HPDE6-E6E7 (cell line): ENCODE measurements at regions not wholly inside any gene's neighbourhood (a gene's known extent, or its start where the extent isn't known, plus 50 kb on each side); places are given as distances from the start of the nearest gene placed in this dataset.
A peak's percentile ranks its signal among the peaks of the same experiment; 100 is the strongest.

Experiments
- DNase-seq: peaks from one replicate; pipeline ENCODE4 v3.0.0; 2011; ENCODE audit warnings: missing footprints; ENCODE audit errors: extremely low spot score

GRCh38 chr1:30061292-30062220 is 661.8 kb downstream of the MATN1 start:
- DNase-seq = no peak

GRCh38 chr1:30060738-30061137 is 662.6 kb downstream of the MATN1 start:
- DNase-seq = no peak

GRCh38 chr1:30058970-30059369 is 664.4 kb downstream of the MATN1 start:
- peak; percentile 53 for DNase-seq

- no peak for DNase-seq
These were observed 669.3 kb downstream of the MATN1 start for GRCh38 chr1:30054126-30054525.

- DNase-seq = no peak
These were observed 671.2 kb downstream of the MATN1 start for GRCh38 chr1:30052178-30052577.

- DNase-seq = no peak
These were observed 671.6 kb downstream of the MATN1 start for GRCh38 chr1:30051777-30052176.

GRCh38 chr1:30049748-30050296 is 673.6 kb downstream of the MATN1 start:
- DNase-seq = no peak

GRCh38 chr1:30048905-30049304 is 674.5 kb downstream of the MATN1 start:
- no peak for DNase-seq

- DNase-seq = no peak
These were observed 675.8 kb downstream of the MATN1 start for GRCh38 chr1:30047576-30047975.

GRCh38 chr1:30046751-30047150 is 676.6 kb downstream of the MATN1 start:
- DNase-seq = no peak

- DNase-seq = no peak
These were observed 677.9 kb downstream of the MATN1 start for GRCh38 chr1:30045304-30046090.

GRCh38 chr1:30044656-30045144 is 678.7 kb downstream of the MATN1 start:
- DNase-seq = no peak

GRCh38 chr1:30043731-30044408 is 679.5 kb downstream of the MATN1 start:
- no peak for DNase-seq

GRCh38 chr1:30043256-30043655 is 680.1 kb downstream of the MATN1 start:
- no peak for DNase-seq

- no peak for DNase-seq
These were observed 680.8 kb downstream of the MATN1 start for GRCh38 chr1:30042438-30043147.

- no peak for DNase-seq
These were observed 681.5 kb downstream of the MATN1 start for GRCh38 chr1:30041741-30042437.

- no peak for DNase-seq
These were observed 683.0 kb downstream of the MATN1 start for GRCh38 chr1:30040081-30041019.

- no peak for DNase-seq
These were observed 683.9 kb downstream of the MATN1 start for GRCh38 chr1:30039354-30040080.
